Fibroblast of lung (primary cell): ENCODE measurements at regions not wholly inside any gene's neighbourhood (a gene's known extent, or its start where the extent isn't known, plus 50 kb on each side); places are given as distances from the start of the nearest gene placed in this dataset.

Experiments used
- DNase-seq, 2 donors: peaks; one replicate each; pipeline versions ENCODE4 v3.0.0 to v3.0.0-alpha.2; 2010; ENCODE audit warnings: low read depth in 2 of 2
- H2AFZ ChIP-seq: 2 replicates; pipeline ENCODE4 v1.5.1; 2012; ENCODE audit warnings: low read length, control low read depth, inconsistent platforms
- H3K27ac ChIP-seq: 2 replicates; pipeline ENCODE4 v1.5.1; 2011; ENCODE audit warnings: low read length, control low read depth; ENCODE audit not compliant: insufficient read depth
- H3K27me3 ChIP-seq: 2 replicates; pipeline ENCODE4 v1.5.1; 2011; ENCODE audit warnings: mild to moderate bottlenecking, low read length; ENCODE audit not compliant: control insufficient read depth, insufficient read depth
- H3K36me3 ChIP-seq: 2 replicates; pipeline ENCODE4 v1.5.1; 2011; ENCODE audit warnings: low read length; ENCODE audit not compliant: control insufficient read depth, insufficient read depth
- H3K4me1 ChIP-seq: 2 replicates; pipeline ENCODE4 v1.5.1; 2011; ENCODE audit warnings: low read length; ENCODE audit not compliant: control insufficient read depth, insufficient read depth; ENCODE audit errors: extremely low read depth
- H3K4me2 ChIP-seq: 2 replicates; pipeline ENCODE4 v1.5.1; 2011; ENCODE audit warnings: low read length, control low read depth; ENCODE audit not compliant: insufficient read depth; ENCODE audit errors: extremely low read depth
- H3K4me3 ChIP-seq, 4 experiments: fragments of 200-600 bp in 1 of 4; sonication (generic) in 1 of 4; replicated peaks in 1 of 4; 2 replicates each; pipeline ENCODE4 v1.5.1; 2011 to 2016; ENCODE audit warnings: low read length in 4 of 4, low read depth in 3 of 4, mild to moderate bottlenecking in 3 of 4, control low read depth in 2 of 4, inconsistent platforms in 1 of 4, mixed read lengths in 1 of 4; ENCODE audit not compliant: insufficient read depth in 1 of 4; ENCODE audit errors: control extremely low read depth in 1 of 4
- H3K79me2 ChIP-seq: 2 replicates; pipeline ENCODE4 v1.5.1; 2012; ENCODE audit warnings: mild to moderate bottlenecking, low read length, inconsistent platforms; ENCODE audit not compliant: control insufficient read depth, insufficient read depth
- H3K9ac ChIP-seq: 2 replicates; pipeline ENCODE4 v1.5.1; 2011; ENCODE audit warnings: mild to moderate bottlenecking, low read length, control low read depth; ENCODE audit not compliant: insufficient read depth
- H3K9me3 ChIP-seq: 2 replicates; pipeline ENCODE4 v1.5.1; 2012; ENCODE audit warnings: low read depth, low read length; ENCODE audit not compliant: control insufficient read depth, insufficient read depth
- H4K20me1 ChIP-seq: 2 replicates; pipeline ENCODE4 v1.5.1; 2011; ENCODE audit warnings: low read length; ENCODE audit not compliant: control insufficient read depth, insufficient read depth; ENCODE audit errors: extremely low read depth
- CTCF ChIP-seq, 2 donors: IDR thresholded peaks in 1 of 2; conservative IDR thresholded peaks in 1 of 2; 1 replicate in 1 of 2; 2 replicates in 1 of 2; pipeline ENCODE4 v1.5.1; 2011 to 2012; ENCODE audit warnings: low read length in 2 of 2, control low read depth in 1 of 2, inconsistent platforms in 1 of 2, low read depth in 1 of 2, mild to moderate bottlenecking in 1 of 2
- EZH2 ChIP-seq: IDR thresholded peaks from 2 replicates; pipeline ENCODE4 v1.5.1; 2012; ENCODE audit warnings: low read length, control low read depth, mild to moderate bottlenecking; ENCODE audit errors: missing control alignments

- Histone ChIP-seq H3K4me2 (no peak overlapping the region), H3K79me2 (no peaks in the 10 kb centered on the region), H3K9me3 (no peaks in the 10 kb centered on the region), H2AFZ (no peak overlapping the region), H3K9ac (no peak overlapping the region), H3K27ac (no peak overlapping the region), H4K20me1 (no peaks in the 10 kb centered on the region), H3K4me3 (no peak overlapping the region), H3K27me3 (no peaks in the 10 kb centered on the region), H3K4me1 (no peaks in the 10 kb centered on the region), H3K36me3 (no peaks in the 10 kb centered on the region)
- no peak for TF ChIP-seq CTCF (conservative IDR thresholded peaks at IDR 0.05 in 1 of 2, IDR thresholded peaks at IDR 0.05 in 1 of 2; ENCODE audit: low read depth in 1 of 2, low read length in 2 of 2)
- no peak for TF ChIP-seq EZH2
- no peak for DNase-seq
Observed at GRCh38 chr5:131019601-131020315, 145.3 kb downstream of the HINT1 start.

- Histone ChIP-seq H3K79me2 (no peaks in the 10 kb centered on the region), H3K4me1 (no peaks in the 10 kb centered on the region), H3K9me3 (no peaks in the 10 kb centered on the region), H3K4me2 (no peak overlapping the region), H3K27ac (no peak overlapping the region), H3K4me3 (no peak overlapping the region), H3K36me3 (no peaks in the 10 kb centered on the region), H4K20me1 (no peaks in the 10 kb centered on the region), H2AFZ (no peak overlapping the region), H3K27me3 (no peaks in the 10 kb centered on the region), H3K9ac (no peak overlapping the region)
- no peak for DNase-seq
- TF ChIP-seq EZH2, result no peak
- no peak for TF ChIP-seq CTCF (conservative IDR thresholded peaks at IDR 0.05 in 1 of 2, IDR thresholded peaks at IDR 0.05 in 1 of 2; ENCODE audit: low read depth in 1 of 2, low read length in 2 of 2)
Observed at GRCh38 chr5:131019111-131019510, 145.9 kb downstream of the HINT1 start.

GRCh38 chr5:131008329-131008728 is 156.7 kb downstream of the HINT1 start:
- H4K20me1 ChIP-seq, result no peaks in the 10 kb centered on the region
- no peak overlapping the region for H3K27ac ChIP-seq
- H3K9me3 ChIP-seq, result no peaks in the 10 kb centered on the region
- H3K4me2 ChIP-seq, result no peak overlapping the region
- TF ChIP-seq CTCF (conservative IDR thresholded peaks at IDR 0.05 in 1 of 2, IDR thresholded peaks at IDR 0.05 in 1 of 2; ENCODE audit: low read depth in 1 of 2, low read length in 2 of 2), result no peak
- no peak for TF ChIP-seq EZH2
- H3K4me3 ChIP-seq, result no peak overlapping the region
- no peak overlapping the region for H3K9ac ChIP-seq
- no peaks in the 10 kb centered on the region for H3K36me3 ChIP-seq
- no peak for DNase-seq
- no peaks in the 10 kb centered on the region for H3K27me3 ChIP-seq
- no peaks in the 10 kb centered on the region for H3K4me1 ChIP-seq
- no peaks in the 10 kb centered on the region for H3K79me2 ChIP-seq
- H2AFZ ChIP-seq, result no peak overlapping the region
